HPDE6-E6E7 (cell line): ENCODE measurements at regions not wholly inside any gene's neighbourhood (a gene's known extent, or its start where the extent isn't known, plus 50 kb on each side); places are given as distances from the start of the nearest gene placed in this dataset.
"Not testable (repeated sequence)": the region's sequence is repeated elsewhere in the genome, so short reads cannot be mapped to it uniquely, and the experiment has no call there.

Source experiments
- DNase-seq: peaks from one replicate; pipeline ENCODE4 v3.0.0; 2011; ENCODE audit warnings: missing footprints; ENCODE audit errors: extremely low spot score

GRCh38 chr13:47707414-47707813, 293.7 kb downstream of the SUCLA2 start:
- DNase-seq, result no peak

DNA sequence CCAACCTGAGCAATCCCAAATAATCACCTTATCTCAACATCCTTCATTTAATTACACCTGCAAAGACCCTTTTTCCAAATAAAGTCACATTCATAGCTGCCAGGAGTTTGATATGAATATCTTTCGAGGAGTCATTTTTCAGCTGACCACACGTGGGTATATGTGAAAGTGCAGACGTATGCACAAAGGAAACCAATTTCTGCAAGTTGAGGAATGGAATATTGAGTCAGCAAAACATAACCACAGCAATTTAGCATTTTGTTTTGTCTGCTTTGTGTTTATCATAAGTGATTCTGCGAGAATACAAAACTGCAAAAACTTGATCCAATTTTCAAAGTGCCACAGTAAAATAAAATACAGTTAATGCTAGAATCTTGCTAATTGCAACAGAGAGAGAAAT, 295.9 kb downstream of the SUCLA2 start:
- no peak for DNase-seq

DNA sequence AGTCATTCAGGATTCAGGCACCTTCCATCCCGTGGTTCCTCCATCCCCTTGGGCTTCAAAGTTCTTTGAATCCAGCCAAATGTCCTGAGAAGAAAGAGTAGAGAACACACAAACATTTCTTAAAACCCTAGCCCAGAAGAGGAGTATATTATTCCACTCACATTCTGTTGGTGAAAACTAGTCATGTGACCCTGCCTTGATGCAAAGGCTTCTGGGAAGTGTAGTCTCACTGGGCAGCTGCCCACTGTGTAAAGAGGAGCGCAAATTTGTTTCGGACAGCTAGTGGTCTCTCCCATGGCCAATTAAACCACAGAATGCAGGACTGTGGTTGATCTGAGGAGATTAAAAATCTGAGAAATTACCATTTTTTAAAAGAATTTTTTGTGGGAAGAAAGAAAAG, 304.4 kb downstream of the SUCLA2 start:
- DNase-seq, result no peak

DNA sequence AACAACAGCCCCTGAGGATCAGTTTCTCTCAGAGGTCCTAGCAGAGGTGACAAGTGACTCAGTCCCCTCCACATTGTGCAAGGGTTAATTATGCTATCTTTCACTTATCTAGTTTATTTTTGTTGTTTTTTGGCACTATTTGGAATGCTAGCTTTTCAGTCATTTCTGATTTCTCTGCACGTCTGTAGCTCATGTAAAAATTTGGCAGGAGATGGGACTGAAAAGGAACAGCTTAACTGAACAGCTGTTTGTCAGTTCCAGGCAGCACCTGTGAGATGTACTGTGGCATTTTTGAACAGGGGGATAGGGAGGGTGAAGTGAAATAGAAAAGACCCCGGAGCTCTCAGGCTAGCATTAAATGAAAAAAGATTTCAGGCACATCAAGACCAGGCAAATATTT, 313.5 kb downstream of the SUCLA2 start:
- no peak for DNase-seq

DNA sequence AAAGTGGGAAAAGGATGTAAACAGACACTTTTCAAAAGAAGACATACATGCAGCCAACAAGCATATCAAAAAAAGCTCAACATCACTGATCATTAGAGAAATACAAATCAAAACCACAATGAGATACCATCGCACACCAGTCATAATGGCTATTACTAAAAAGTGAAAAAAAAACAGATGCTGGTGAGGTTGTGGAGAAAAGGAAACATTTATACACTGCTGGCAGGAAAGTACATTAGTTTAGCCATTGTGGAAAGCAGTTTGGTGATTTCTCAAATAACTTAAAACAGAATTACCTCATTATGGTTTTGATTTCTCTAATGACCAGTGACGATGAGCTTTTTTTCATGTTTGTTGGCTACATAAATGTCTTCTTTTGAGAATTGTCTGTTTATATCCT, 315.9 kb downstream of the SUCLA2 start:
- not testable (repeated sequence) for DNase-seq

- no peak for DNase-seq
Measured at GRCh38 chr13:47680748-47681147, 320.3 kb downstream of the SUCLA2 start.

- no peak for DNase-seq
Measured at GRCh38 chr13:47679401-47679800, 321.7 kb downstream of the SUCLA2 start.

DNA sequence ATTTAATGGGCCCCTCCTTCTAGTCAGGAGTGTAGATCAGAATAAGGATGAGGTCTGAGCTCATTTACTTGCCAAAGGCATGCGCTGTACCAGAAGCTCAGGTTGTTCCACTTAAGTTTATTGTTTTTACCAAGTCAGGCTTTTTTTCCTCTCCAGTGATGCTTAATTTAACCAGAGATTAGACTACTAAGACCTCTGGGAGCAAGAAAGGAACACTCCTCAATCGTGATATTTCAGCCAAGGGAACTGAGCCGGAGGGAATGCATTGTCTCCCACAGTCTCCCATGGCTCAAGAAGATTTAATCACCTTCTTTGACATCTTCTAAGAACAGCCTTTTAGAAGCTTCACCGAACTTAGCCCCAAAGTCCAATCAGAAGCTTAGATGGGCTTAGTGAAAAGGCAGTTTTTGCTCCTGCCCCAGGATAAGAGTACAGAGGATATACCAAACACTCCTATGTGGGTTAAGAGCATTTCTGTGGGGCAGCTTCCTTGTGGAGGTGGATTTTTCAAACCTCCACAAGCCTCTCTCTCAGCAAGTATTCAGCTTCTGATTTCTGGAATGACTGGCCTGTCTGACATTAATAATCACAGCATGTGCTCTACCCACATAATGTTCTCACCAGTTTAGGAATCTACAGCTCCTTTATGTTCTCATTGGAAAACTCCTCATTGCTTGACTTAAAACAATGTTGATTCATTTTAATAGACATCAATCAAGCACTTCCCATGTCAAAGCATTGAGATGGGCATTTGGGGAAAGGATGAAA, 322.7 kb downstream of the SUCLA2 start:
- no peak for DNase-seq

DNA sequence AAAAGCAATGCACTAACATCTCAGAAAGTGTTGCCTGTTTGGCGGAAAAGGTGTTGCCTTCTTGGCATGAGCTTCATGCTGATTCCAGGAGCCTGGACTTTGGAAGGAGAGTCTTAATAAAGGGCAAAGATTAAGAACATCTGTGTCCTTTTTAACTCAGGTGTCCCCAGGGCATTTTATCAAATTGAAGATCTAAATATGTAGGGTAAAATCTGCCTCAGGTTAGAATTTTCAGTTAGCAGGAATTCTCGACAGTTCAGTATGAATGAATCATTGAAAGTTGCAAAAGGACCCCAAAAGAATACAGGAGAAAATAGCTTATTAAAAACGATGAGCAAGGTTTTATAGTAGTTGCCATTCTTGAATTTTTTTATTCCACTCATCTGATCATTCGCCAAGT, 325.2 kb downstream of the SUCLA2 start:
- no peak for DNase-seq

DNA sequence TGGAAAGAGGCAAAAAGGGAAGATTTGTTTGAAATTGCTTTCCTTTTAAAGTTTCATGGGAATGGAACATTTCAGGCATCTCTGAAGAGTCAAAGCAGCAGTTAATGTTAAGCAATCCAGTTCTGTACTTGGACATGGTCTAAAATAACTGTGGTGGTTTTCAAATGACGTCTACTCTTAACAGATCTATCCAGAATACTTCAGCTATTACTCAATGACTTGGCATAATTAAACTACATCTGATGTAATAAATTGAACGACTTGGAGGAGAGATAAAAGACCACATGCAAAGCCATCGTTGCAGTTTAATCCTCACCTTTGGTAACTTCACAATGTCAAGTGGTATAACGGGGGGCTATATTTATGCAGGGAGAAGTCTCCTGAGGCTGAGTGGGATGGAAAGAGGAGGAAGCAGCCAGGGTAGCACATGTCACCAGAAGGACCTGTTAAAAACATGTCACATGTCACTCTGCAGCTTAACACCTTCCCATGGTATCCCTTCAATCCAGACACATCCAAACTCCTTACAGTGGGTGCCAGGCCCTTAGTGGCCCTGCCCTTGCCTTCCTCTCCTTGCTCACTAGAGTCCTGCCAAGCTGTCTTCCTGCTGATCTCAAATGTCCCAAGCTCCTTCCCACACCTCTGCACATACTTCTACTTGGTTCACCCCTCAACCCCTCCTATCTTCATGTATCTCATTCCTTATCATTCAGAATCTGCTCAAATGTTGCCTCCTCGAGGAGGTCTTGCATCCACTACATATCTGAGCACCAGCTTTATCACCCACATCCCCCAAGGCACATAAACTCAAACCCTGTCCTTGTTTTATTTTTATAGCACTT, 327.8 kb downstream of the SUCLA2 start:
- DNase-seq, result no peak

- DNase-seq, result no peak
Measured at GRCh38 chr13:47672245-47673008, 328.6 kb downstream of the SUCLA2 start.

DNA sequence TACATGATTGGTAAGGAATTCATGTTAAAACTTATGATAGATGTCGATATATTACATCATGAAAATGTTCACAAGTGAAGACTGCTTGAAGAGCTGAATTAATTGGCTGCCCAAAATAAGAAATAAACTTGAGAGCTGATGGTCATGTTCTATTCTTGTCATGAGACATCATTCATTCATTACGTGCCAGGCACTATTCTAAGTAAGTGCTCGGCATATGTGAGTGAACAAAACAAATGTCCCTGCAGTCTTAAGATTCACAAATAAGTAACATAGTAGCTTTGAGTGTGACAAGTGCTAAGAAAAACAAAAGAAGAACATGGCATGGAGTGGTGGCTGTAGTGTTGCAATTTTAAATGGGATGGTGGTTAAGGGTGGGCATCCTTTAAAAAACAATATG, 329.3 kb downstream of the SUCLA2 start:
- DNase-seq, result no peak

- DNase-seq, result no peak
Measured at GRCh38 chr13:47665043-47665442, 336.0 kb downstream of the SUCLA2 start.

DNA sequence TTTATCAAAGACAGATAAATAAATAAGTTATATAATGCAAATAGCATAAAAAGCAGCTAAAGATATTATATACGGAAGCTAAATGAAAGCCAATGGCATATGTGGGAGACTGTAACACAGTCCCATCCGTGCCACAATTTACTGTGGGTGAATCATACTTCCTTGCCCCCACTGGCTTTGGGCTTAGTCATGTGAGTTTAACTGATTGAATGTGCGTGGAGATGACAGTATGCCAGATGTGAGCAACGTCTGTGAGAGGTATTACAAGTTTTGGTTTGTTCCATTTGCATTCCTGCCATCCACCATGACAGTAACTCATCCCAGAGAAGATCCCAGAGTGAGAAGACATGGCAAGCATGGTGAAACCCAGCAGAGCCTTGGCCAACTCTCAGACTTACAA, 340.0 kb downstream of the SUCLA2 start:
- DNase-seq, result no peak

DNA sequence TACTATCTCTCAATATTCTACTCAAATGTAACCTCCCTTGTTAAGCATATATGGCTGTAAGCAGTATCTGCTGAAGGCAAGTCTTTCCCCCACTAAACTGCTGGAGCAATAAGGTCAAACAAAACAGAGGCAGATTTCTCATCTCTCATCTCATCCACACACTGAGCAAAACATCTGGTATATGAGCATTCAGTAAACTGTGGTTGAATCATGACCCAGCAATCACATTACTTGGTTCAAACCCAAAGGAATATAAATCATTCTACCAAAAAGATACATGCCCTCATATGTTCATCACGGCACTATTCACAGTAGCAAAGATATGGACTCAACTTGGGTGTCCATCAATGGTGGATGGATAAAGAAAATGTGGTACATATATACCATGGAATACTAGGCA, 344.4 kb downstream of the SUCLA2 start:
- DNase-seq, result no peak

GRCh38 chr13:47650209-47650608, 350.9 kb downstream of the SUCLA2 start:
- DNase-seq, result no peak

GRCh38 chr13:47647001-47647400, 354.1 kb downstream of the SUCLA2 start:
- no peak for DNase-seq

GRCh38 chr13:47646298-47646697, 354.8 kb downstream of the SUCLA2 start:
- no peak for DNase-seq

- DNase-seq, result no peak
Measured at GRCh38 chr13:47639738-47640447, 361.2 kb downstream of the SUCLA2 start.

DNA sequence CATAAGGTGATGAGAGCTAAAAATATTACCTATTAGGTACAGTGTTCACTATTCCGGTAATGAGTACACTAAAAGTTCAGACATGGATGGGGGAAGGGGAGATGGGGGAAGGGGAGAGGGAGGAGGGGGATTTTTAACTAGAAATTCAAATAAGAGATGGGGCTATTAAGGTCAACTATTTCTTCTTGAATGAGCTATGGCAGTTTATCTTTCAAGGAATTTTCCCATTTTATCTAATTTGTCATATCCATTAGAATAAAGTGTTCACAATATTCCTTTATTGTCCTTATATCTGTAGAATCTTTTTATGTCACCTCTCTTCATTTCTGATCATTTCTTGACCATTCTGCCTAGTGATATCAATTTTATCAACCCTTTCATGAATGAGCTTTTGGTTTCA, 362.4 kb downstream of the SUCLA2 start:
- DNase-seq, result no peak

DNA sequence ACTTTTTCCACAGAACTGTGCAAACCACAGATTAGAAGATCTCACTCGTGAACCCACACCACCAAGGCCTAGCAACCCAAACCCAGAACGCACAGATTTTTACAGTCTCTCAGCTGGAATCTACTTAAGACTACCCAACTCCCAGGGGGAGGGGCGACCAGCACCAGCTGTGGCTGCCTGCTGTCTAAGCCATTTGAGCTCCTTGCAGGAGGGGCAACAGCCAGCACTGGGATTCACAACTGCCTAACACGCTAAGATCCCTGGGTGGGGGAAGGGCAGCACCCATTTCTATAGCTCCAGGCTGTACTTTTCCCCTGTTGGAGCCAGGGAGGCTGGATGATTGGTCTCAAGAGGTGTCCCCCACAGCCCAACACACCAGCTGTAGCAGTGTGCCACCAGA, 368.8 kb downstream of the SUCLA2 start:
- no peak for DNase-seq

GRCh38 chr13:47628666-47629065, 372.4 kb downstream of the SUCLA2 start:
- DNase-seq, result no peak
